Right renal pelvis (tissue), 4 donors: ENCODE measurements at regions not wholly inside any gene's neighbourhood (a gene's known extent, or its start where the extent isn't known, plus 50 kb on each side); places are given as distances from the start of the nearest gene placed in this dataset.

Source experiments
- DNase-seq, 4 donors: peaks; one replicate each; pipeline ENCODE4 v3.0.0-alpha.2; 2013; ENCODE audit warnings: low read depth in 4 of 4, low spot score in 3 of 4, missing footprints in 1 of 4

- peak in 3 of 4 donors; percentile 22 to 52 (median 44) for DNase-seq
Measured at GRCh38 chr3:72446218-72447058, 401.8 kb downstream of the SHQ1 start, which contains the start of gene RYBP. RYBP (minus strand) TSS chr3:72446621.

- no peak for DNase-seq
Measured at GRCh38 chr3:72445827-72446217, 402.4 kb downstream of the SHQ1 start.

GRCh38 chr3:72444656-72445223 lies 403.5 kb downstream of the SHQ1 start:
- DNase-seq: no peak

- no peak for DNase-seq
Measured at GRCh38 chr3:72442759-72443158, 405.5 kb downstream of the SHQ1 start.

- DNase-seq: no peak
Measured at GRCh38 chr3:72441284-72441994, 406.8 kb downstream of the SHQ1 start.

- no peak for DNase-seq
Measured at GRCh38 chr3:72440491-72440890, 407.8 kb downstream of the SHQ1 start.

GRCh38 chr3:72439321-72440183 lies 408.7 kb downstream of the SHQ1 start:
- no peak for DNase-seq

- DNase-seq: no peak
Measured at GRCh38 chr3:72437661-72438406, 410.4 kb downstream of the SHQ1 start.

GRCh38 chr3:72436863-72437592 lies 411.2 kb downstream of the SHQ1 start:
- DNase-seq: no peak

GRCh38 chr3:72434296-72434695 lies 413.9 kb downstream of the SHQ1 start:
- DNase-seq: no peak

GRCh38 chr3:72432246-72432645 lies 416.0 kb downstream of the SHQ1 start:
- peak in 1 of 4 donors; percentile 29 for DNase-seq

GRCh38 chr3:72429589-72430353 lies 418.5 kb downstream of the SHQ1 start:
- DNase-seq: no peak

GRCh38 chr3:72428803-72429202 lies 419.4 kb downstream of the SHQ1 start:
- no peak for DNase-seq

- no peak for DNase-seq
Measured at GRCh38 chr3:72427624-72428023, 420.6 kb downstream of the SHQ1 start.

GRCh38 chr3:72426618-72427397 lies 421.4 kb downstream of the SHQ1 start:
- DNase-seq: no peak

GRCh38 chr3:72423643-72424042 lies 424.6 kb downstream of the SHQ1 start:
- DNase-seq: no peak

- no peak for DNase-seq
Measured at GRCh38 chr3:72421786-72422185, 426.5 kb downstream of the SHQ1 start.

GRCh38 chr3:72421126-72421525 lies 427.1 kb downstream of the SHQ1 start:
- no peak for DNase-seq
